Gastroesophageal sphincter (tissue), 4 donors: ENCODE measurements at regions not wholly inside any gene's neighbourhood (a gene's known extent, or its start where the extent isn't known, plus 50 kb on each side); places are given as distances from the start of the nearest gene placed in this dataset.

ENCODE experiments used
- ATAC-seq: fragments of 150-250 bp; one replicate; pipeline ENCODE4 v1.9.1; 2016; ENCODE audit warnings: mild to moderate bottlenecking, moderate library complexity
- H3K27ac ChIP-seq, 4 donors: fragments of 200-600 bp; sonication (generic) in 3 of 4; 1 replicate in 3 of 4; 2 replicates in 1 of 4; pipeline ENCODE4 v1.5.1; 2016 to 2019
- H3K27me3 ChIP-seq: fragments of 200-600 bp; sonication (generic); one replicate; pipeline ENCODE4 v1.5.1; 2019
- H3K36me3 ChIP-seq, 2 donors: fragments of 200-600 bp; sonication (generic); one replicate each; pipeline ENCODE4 v1.5.1; 2019; ENCODE audit warnings: control low read depth in 1 of 2
- H3K4me1 ChIP-seq, 3 donors: fragments of 200-600 bp; sonication (generic); 1 replicate in 2 of 3; 2 replicates in 1 of 3; pipeline ENCODE4 v1.5.1; 2016 to 2019; ENCODE audit warnings: control low read depth in 2 of 3
- H3K4me3 ChIP-seq, 2 donors: fragments of 200-600 bp; sonication (generic); one replicate each; pipeline ENCODE4 v1.5.1; 2019; ENCODE audit warnings: mild to moderate bottlenecking in 1 of 2, moderate library complexity in 1 of 2
- H3K9me3 ChIP-seq, 3 donors: fragments of 200-600 bp; sonication (generic); one replicate each; pipeline ENCODE4 v1.5.1; 2017 to 2019; ENCODE audit warnings: control low read depth in 2 of 3
- CTCF ChIP-seq, 4 experiments: fragments of 200-600 bp in 2 of 4; fragments of 450-650 bp in 2 of 4; sonication (generic) in 1 of 4; IDR thresholded peaks; one replicate each; pipeline ENCODE4 v1.5.1; 2017 to 2019; ENCODE audit warnings: antibody characterized with exemption in 4 of 4, mild to moderate bottlenecking in 2 of 4, moderate library complexity in 2 of 4
- EP300 ChIP-seq: sonication (generic); formaldehyde crosslinking; IDR thresholded peaks from one replicate; pipeline ENCODE4 v1.6.1; 2017; ENCODE audit warnings: antibody characterized with exemption, mild to moderate bottlenecking
- POLR2A ChIP-seq, 2 donors: fragments of 450-650 bp; IDR thresholded peaks; one replicate each; pipeline ENCODE4 v1.6.1; 2017; ENCODE audit warnings: antibody characterized with exemption in 2 of 2, mild to moderate bottlenecking in 2 of 2, moderate library complexity in 1 of 2
- POLR2AphosphoS5 ChIP-seq: sonication (generic); formaldehyde crosslinking; IDR thresholded peaks from one replicate; pipeline ENCODE4 v1.6.1; 2017; ENCODE audit warnings: antibody characterized with exemption
- WGBS, 2 donors: methylation state at CpG; one replicate each; pipeline ENCODE4 v1.1.5; 2018; ENCODE audit warnings: low coverage in 1 of 2; 5-methylcytosine and 5-hydroxymethylcytosine counted together

GRCh38 chr4:35229021-35229420 lies 1015.3 kb downstream of the ARAP2 start:
- H3K36me3 ChIP-seq: no peaks in the 10 kb centered on the region
- TF ChIP-seq CTCF (IDR thresholded peaks at IDR 0.05): no peak
- no peak for TF ChIP-seq POLR2A (IDR thresholded peaks at IDR 0.05)
- no peak for TF ChIP-seq POLR2AphosphoS5
- no peak for TF ChIP-seq EP300
- no peak for ATAC-seq
- no peaks in the 10 kb centered on the region for H3K27me3 ChIP-seq
- no peaks in the 10 kb centered on the region for H3K4me1 ChIP-seq
- WGBS, 2 donors: 64 to 71% methylated on average over 2 of the region's 2 CpGs
- H3K27ac ChIP-seq: no peak overlapping the region
- H3K4me3 ChIP-seq: no peak overlapping the region
- H3K9me3 ChIP-seq: no peaks in the 10 kb centered on the region

- no peak for TF ChIP-seq CTCF (IDR thresholded peaks at IDR 0.05)
- TF ChIP-seq POLR2AphosphoS5: no peak
- TF ChIP-seq EP300: no peak
- no peak for TF ChIP-seq POLR2A (IDR thresholded peaks at IDR 0.05)
- Histone ChIP-seq H3K36me3 (no peaks in the 10 kb centered on the region), H3K4me1 (no peaks in the 10 kb centered on the region), H3K27ac (no peak overlapping the region), H3K9me3 (peaks cover 0 to 13% (median 2%) of the 10 kb centered on the region in 3 donors), H3K27me3 (no peaks in the 10 kb centered on the region), H3K4me3 (no peak overlapping the region)
- ATAC-seq: no peak
- 32 to 62% methylated on average over 4 of the region's 4 CpGs for WGBS, 2 donors
Observed at GRCh38 chr4:35237924-35238323, 1006.4 kb downstream of the ARAP2 start.

GRCh38 chr4:35238793-35239192 lies 1005.5 kb downstream of the ARAP2 start:
- no peak overlapping the region for H3K27ac ChIP-seq
- no peak for ATAC-seq

GRCh38 chr4:35246493-35246892 lies 997.8 kb downstream of the ARAP2 start:
- H3K4me3 ChIP-seq: no peak overlapping the region
- 77 to 94% methylated on average over 1 of the region's 1 CpG for WGBS, 2 donors
- H3K27me3 ChIP-seq: no peaks in the 10 kb centered on the region
- no peaks in the 10 kb centered on the region for H3K36me3 ChIP-seq
- H3K9me3 ChIP-seq: peaks cover 0 to 5% (median 0%) of the 10 kb centered on the region in 3 donors
- no peak for ATAC-seq
- H3K27ac ChIP-seq: no peak overlapping the region
- no peaks in the 10 kb centered on the region for H3K4me1 ChIP-seq
- no peak for TF ChIP-seq CTCF (IDR thresholded peaks at IDR 0.05)

More at GRCh38 chr4:35238793-35239192, 1005.5 kb downstream of the ARAP2 start:
- no peak for TF ChIP-seq CTCF (IDR thresholded peaks at IDR 0.05)
- Histone ChIP-seq H3K4me1 (no peaks in the 10 kb centered on the region), H3K36me3 (no peaks in the 10 kb centered on the region), H3K27me3 (no peaks in the 10 kb centered on the region), H3K4me3 (no peak overlapping the region), H3K9me3 (peaks cover 0 to 13% (median 2%) of the 10 kb centered on the region in 3 donors)

GRCh38 chr4:35247047-35247446 lies 997.3 kb downstream of the ARAP2 start:
- no peaks in the 10 kb centered on the region for H3K9me3 ChIP-seq
- H3K36me3 ChIP-seq: no peaks in the 10 kb centered on the region
- no peaks in the 10 kb centered on the region for H3K27me3 ChIP-seq
- TF ChIP-seq POLR2A (IDR thresholded peaks at IDR 0.05) (no peak), POLR2AphosphoS5 (no peak), CTCF (IDR thresholded peaks at IDR 0.05) (no peak), EP300 (no peak)
- no peaks in the 10 kb centered on the region for H3K4me1 ChIP-seq
- no peak overlapping the region for H3K27ac ChIP-seq
- ATAC-seq: no peak
- 13 to 25% methylated on average over 3 of the region's 3 CpGs for WGBS, 2 donors
- no peak overlapping the region for H3K4me3 ChIP-seq
